Epithelial cell of prostate (primary cell): ENCODE measurements at regions not wholly inside any gene's neighbourhood (a gene's known extent, or its start where the extent isn't known, plus 50 kb on each side); places are given as distances from the start of the nearest gene placed in this dataset.
"Not testable (repeated sequence)": the region's sequence is repeated elsewhere in the genome, so short reads cannot be mapped to it uniquely, and the experiment has no call there.

Experiments
- DNase-seq: peaks from one replicate; pipeline ENCODE4 v3.0.0-alpha.2; 2011; ENCODE audit warnings: low read depth, low spot score
- H3K27ac ChIP-seq: fragments of 450-650 bp; 2 replicates; pipeline ENCODE4 v1.5.1; 2017; ENCODE audit warnings: mild to moderate bottlenecking

DNA sequence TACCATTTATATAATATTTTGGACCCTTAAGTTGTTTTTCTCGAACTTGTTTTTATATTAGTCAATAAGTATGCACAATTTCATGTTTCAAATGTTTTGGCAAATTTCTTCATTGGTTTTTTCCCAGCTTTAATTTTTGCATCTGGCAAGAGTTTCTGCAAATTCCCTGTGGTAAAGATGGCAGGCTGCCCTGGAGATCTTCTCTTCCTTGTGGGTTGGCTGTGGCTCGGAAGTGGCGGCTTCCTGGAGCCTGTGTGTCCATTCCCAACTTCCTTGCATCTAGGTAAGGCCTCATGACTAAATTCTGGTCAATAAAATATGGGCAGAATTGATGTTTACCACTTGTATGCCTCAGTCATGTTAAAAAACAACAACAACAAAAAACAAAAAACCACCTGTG lies 818.6 kb downstream of the EPHA4 start:
- DNase-seq = no peak
- no peak overlapping the region for H3K27ac ChIP-seq

DNA sequence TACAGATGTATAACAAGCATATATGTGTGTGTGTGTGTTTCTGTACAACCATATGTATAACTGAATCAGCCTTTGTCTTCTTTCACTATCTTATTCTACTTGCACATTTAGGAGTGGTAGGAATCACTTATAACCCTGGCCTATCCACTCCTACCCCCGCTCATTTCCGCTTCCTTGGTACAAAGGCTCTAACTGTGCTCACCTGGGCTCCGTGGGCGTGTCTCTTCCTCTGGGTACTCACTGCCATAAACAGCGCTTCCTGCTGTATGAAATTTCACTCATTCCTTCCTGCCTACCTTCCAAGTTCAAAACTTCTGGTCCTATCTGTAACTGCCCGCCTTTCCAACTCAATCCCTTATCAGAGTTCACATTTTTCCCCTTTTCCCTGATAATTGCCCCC lies 815.5 kb downstream of the EPHA4 start:
- DNase-seq = no peak
- no peak overlapping the region for H3K27ac ChIP-seq

DNA sequence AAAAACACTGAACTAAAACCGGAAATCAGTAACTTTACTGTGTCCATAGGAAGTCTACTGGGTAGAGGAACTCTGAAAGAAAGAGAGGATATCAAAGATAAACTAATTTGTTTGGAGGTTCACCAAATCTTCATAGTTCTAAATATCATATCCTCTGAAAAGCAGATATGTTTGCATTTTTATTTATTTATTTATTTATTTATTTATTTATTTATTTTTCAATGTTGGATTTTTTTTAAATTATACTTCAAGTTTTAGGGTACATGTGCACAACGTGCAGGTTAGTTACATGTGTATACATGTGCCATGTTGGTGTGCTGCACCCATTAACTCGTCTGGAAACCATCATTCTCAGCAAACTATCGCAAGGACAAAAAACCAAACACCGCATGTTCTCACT lies 813.7 kb downstream of the EPHA4 start:
- not testable (repeated sequence) for H3K27ac ChIP-seq, DNase-seq

DNA sequence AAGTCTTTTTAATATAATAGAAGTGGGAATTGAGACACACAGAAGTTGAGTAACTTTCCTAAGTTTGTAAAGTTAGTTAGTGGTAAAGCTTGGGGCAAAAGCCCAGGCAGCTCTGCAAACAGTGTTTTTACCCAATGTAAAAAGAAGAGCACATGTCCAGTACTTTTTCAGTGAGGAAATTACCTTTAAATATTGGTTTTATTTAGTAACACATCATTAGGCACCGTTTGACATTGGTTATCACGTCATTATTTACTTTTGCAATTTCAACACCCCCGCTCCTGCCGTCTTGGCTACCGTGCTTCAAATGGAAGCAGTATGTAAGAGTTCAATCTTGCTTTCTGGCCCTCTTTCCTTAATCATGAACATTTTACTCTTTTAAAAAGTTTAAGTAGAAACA lies 807.9 kb downstream of the EPHA4 start:
- H3K27ac ChIP-seq = no peak overlapping the region
- DNase-seq = no peak

DNA sequence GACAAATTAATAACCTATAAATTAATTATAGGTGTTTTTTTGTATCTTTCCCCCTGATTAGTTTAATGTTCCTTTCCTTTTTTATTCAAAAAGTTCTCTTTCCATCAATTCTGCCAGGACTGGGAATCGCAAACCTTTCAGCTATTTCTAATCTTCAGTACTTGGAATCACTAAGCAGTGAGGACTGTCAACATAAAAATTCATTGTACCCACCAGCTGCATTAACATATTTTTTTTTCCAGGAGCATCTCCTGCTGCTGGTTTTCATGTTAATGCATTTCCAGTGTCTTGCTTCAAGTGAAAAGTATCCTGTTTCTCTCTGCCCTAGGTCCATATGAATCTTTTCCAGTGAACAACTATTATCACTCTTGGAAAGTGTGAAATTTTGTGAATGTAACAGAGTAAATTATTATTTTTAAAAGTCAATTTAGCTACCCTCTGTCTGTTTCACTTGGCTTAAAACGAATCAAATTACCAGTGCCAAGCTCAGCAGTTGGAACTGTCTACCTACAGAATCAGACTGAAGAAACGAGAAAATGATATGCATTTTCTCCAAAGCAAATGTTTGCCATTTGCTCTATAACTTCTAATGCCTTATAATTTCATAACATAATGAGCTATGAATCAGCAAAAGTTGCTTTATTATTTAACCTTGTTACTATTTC lies 804.4 kb downstream of the EPHA4 start:
- H3K27ac ChIP-seq = no peak overlapping the region
- no peak for DNase-seq

DNA sequence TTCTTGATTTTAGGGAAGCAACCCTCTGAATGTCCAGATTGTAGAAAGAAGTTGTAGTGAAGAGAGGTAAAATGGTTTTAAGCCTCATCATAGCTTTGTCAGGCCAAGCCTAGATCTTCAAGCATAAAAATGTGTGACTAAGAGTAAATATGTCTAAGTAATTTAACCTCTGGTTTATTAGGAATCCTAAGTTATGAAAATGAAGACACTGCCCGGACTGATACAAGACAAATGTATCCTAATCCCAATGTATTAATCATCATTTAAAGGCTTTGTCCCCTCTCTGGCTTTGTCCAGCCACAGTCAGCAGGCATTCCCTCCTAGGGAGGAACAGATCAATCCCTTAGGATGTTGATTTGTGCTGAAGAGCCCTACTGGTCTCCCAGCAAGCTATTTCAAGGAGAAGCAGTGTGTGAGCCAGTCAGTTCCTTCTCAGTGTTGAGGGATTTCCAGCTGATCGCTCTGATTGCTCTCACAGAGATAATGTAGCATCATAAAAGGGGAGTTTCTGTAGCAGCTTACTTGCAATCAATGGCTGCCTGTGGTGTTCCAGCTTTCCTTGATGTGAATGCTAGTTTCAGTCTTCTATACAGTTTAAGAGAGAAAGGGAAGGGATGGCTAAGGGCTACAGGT lies 796.1 kb downstream of the EPHA4 start:
- DNase-seq = no peak
- H3K27ac ChIP-seq = no peak overlapping the region

DNA sequence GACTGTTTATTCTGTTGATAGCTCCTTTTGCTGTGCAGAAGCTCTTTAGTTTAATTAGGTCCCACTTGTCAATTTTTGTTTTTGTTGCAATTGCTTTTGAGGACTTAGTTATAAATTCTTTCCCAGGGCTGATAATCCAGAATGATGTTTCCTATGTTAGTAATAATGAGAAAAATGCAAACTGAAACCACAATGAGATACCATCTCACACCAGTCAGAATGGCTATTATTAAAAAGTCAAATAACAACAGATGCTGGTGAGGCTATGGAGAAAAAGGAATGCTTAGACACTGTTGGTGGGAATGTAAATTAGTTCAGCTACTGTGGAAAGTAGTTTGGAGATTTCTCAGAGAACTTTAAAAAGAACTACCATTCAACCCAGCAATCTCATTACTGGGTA lies 793.0 kb downstream of the EPHA4 start:
- not testable (repeated sequence) for DNase-seq, H3K27ac ChIP-seq

DNA sequence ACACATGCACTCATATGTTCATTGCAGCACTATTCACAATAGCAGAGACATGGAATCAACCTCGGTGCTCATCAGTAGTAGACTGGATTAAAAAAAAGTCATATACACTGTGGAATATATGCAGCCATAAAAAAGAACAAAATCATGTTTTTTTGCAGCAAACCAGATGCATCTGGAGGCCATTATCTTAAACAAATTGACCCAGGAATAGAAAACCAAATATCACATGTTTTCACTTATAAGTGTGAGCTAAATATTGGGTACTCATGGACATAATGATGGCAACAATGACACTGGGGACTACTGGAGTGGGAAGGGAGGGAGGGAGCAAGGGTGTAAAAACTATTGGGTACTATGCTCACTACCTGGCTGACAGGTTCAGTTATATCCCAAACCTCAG lies 792.6 kb downstream of the EPHA4 start:
- no peak for DNase-seq
- no peak overlapping the region for H3K27ac ChIP-seq

DNA sequence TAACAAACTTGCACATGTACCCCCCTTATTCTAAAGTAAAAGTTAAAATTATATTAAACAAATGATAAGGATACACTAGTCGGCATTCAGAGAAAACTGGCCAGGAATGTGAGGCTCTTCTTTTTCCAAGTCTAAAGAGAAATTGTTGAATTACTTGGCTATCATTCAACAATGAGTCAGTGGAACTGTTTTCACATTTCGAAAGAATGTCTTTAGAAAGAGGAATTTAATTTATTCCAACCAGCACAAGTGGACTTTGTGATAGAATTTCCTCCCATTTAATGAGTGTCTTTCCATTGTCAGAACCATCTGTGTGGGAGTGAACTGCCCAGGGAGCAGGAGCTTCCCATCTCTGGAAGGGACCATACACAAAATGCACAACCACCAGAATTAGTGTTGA lies 792.2 kb downstream of the EPHA4 start:
- DNase-seq = no peak
- no peak overlapping the region for H3K27ac ChIP-seq

DNA sequence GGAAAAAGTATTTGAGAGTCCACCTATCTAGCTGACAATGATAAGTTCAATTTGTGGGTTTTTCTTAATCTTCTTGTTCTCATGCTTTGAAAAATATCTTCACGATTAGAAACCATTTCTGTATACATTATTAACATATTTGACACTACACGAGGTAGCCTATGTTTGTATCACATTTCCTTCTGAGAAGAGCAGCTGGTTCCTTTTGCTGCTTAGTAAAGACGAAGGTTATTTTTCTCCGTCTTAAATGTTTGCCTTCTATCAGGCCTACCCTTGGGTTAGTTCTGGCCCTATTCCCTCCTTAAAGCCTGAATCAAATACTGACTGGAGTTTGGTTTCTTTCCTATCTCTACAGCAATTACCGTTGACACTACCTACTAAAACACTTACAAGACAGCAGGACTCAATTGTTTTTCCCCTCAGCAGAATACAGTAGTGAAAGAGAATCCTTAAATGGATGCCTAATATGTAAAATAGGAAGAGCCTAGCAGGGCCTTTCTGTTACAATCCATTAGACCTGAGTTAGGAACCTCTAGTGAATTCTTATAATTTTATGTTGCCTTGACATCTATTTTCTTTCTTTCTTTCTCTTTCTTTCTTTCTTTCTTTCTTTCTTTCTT lies 790.4 kb downstream of the EPHA4 start:
- DNase-seq = no peak
- H3K27ac ChIP-seq = no peak overlapping the region

DNA sequence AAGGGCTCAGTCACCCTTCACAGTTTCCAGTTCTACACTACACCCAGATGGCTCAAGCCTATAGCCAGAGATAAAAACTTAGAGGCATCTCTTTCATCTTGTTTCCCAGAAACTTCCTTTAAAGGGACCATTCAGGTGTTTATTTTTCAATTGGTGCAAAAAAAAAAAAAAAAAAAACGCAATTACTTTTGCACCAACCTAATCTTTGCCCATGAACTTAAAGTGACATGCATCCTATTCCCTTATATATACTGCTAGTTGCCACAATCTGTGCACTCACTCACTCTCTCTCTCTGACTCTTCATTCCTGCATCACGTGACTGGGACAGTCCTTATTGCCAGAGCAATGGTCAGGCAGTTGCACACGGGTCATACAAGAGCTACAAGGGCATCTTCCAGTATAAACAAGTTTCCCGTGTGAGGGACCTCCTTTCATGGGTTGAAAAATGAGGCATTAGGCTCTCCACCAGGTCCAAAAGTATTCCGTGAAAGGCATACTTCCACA lies 789.4 kb downstream of the EPHA4 start:
- no peak overlapping the region for H3K27ac ChIP-seq
- no peak for DNase-seq

DNA sequence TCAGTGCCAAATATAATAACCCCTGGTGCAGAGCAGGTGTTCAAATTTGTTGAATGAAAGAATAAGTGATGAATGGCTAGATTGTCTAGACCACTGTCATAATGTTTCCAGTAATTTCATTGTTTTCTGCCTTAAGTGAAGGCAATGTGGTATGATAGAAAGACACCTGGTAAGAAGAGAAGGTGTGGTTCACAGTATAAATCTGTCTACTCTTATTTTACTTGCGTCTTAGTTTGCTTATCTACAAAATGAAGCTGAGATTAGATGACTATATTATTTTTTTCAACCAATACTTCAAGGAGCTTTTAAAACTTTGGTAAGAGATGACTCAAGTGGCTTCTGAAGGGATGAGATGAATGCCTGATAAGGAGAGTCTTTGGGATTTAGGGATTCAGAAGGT lies 788.4 kb downstream of the EPHA4 start:
- DNase-seq = no peak
- H3K27ac ChIP-seq = no peak overlapping the region

DNA sequence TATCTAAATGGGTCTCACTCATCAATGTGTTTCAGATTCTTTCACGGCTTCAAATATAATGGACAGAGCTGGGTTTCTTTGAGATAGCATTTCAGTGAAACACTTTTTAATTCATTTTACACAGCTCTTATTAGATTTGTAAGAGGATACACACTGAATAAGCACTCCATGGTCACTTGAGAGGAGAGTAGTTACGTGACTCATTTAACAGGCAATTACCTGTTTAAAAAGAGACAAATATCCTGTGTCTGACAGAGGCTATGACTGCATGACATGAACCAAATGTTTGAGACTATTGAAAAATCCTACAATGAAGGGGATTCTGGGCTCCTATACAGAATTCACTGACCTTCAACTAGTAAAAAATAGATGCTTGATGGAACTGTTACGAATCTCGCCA lies 786.9 kb downstream of the EPHA4 start:
- peak overlapping the region; percentile 25 for H3K27ac ChIP-seq
- peak; percentile 27 for DNase-seq

DNA sequence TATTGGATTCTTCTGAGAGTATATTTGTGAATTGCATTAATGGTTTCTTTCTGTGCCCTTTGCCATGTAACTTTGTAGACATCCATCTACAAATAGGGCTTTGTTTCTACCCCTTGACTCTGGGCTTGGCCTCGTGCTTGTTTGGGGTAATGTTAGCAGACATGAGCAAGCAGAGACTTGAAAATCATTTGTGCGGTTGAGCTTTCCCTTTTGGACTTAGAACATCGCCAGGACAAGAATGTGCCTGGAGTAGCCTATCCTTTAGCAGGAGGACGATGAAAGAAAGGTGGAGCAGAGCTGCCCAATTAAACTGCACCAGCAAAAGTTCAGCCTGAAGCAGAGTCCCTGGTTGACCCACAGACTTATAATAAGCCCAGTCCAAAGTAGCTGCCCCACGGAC lies 785.9 kb downstream of the EPHA4 start:
- DNase-seq = peak; percentile 44
- H3K27ac ChIP-seq = peak overlapping the region; percentile 25

DNA sequence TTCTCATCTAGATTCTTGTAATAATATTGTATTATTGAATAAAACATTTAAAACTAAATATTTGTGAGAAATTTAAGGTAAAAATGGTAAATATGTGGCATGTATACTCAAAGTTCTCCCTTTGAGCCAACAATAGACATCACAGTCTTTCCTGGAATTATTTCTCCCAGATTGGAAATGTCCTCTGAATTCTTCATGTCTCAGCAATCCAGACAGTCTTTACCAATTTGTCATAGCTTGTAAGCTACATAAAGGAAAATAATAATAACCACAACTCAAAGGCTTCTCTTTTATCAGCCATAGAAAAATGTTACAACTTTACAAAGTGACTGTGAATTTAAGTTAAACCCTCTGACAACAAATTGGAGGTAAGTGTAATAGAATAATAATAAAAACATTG lies 784.9 kb downstream of the EPHA4 start:
- no peak overlapping the region for H3K27ac ChIP-seq
- no peak for DNase-seq

DNA sequence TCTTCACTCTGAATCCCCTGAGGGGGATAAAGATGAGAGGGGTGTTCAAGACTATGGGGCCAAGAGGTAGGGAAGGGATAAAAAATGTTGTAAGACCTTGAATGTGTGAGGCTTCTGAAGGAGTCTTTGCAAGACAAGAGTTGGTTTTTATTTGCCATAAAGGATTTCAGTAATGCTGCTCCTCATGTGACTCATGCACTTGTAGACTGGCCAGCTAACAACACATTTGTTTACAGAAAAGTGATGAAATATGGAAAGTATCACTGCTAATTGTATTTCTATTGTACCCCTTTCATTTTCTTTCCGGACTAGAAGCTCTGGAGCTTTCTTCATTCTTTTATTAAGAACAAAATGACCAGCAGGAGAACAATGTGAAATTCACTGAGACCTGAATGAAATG lies 782.1 kb downstream of the EPHA4 start:
- DNase-seq = peak; percentile 66
- H3K27ac ChIP-seq = no peak overlapping the region

DNA sequence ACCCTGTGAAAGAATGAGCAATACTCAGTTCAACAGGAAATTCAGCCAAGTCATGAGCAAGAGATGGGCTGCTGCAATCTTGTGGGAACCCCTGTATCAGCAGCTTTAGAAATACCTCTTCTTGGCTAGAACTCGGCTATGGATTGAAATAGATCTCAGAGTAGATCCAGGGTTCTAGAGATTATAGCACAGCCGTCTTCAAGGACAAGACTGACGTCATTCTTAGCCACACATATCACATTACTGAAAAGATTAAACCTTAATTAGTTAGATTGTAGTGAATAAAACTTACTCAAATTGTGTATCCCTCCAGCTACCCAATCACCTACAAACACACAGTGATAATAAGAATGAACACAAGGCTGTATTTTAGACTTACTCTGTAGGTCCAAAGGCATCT lies 776.4 kb downstream of the EPHA4 start:
- no peak for DNase-seq
- no peak overlapping the region for H3K27ac ChIP-seq

DNA sequence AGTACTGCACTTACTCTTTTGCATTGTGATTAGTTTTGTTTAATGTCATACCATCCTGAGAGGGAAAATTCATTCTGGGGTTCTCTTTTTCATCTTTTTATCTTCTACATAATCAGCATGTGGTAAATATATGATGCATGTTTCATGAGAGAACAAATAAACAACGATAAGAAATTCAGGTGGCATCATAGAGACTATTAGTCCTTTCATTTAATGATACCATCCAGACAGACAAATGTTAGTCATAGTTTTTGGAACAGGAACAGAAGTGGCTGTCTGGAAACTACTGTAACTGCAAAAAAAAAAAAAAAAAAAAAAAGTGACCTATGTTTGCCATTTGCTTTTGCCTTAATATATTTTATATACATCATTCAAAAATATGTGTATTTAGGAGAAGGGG lies 761.0 kb downstream of the EPHA4 start:
- H3K27ac ChIP-seq = no peak overlapping the region
- DNase-seq = peak; percentile 40

DNA sequence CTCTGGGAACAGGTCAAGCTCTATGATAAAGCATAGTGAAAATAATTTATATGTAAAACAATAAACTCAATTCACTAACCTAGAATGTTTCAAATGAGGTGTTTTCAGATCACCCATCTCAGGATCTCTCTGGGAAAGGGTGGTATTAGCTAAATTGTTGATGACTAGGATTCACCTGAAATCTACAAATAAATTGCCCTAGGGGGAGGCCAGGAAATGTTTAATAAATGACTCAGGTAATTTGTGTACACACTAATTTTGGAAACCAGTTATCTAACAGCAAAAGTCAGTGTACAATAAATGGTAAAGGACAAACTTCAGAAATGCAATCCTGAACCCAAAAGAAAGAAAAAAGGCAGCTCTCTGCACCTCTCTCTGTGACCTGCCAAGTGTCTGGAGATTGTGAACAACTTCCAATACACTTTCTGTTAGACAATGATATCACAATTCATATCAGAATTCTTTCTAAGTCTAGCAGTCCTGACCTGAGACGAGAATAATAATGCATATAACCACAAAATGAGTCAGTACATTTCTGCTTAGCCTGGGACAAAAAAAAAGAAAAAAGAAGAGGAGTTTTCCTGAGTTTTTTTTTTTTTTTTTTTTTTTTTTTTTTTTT lies 760.0 kb downstream of the EPHA4 start:
- DNase-seq = peak; percentile 43
- H3K27ac ChIP-seq = peak overlapping the region; percentile 11

DNA sequence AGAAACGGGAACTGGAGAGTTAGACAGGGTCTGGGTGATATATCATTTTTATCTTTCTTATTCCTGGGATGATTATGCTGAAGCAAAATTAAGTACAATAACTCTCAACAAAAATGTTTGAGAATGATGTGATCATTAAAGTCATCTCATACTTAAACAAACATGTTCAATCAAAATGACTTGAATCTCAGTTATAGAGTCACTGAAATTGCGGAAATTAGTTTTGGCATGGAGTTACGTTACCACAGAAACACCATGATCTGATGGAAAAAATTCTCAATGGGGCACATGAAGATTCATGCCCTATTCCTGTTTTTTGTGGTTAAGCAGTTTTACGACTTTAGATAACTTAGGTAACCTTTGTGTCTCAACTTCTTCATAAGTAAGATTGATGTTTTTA lies 757.7 kb downstream of the EPHA4 start:
- no peak overlapping the region for H3K27ac ChIP-seq
- no peak for DNase-seq

DNA sequence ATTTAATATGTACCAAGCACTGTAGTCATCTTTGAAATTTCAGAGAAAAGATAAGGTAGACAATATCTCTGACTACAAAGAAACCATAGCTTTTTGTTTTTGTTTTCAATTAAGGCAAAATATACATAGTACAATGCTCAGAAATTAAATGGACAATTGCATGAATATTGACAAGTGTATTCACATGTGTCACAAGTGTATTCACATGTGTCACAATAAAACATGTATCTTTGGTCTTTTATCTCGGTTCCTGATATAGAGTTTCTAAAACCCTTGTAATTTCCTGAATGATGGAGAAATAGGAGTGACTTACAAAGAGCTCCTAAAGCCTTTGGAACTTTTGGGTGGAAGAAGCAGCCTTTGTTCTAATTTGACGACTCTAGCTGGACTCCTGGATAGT lies 756.4 kb downstream of the EPHA4 start:
- no peak for DNase-seq
- no peak overlapping the region for H3K27ac ChIP-seq
